GM18505 (cell line): ENCODE measurements at regions not wholly inside any gene's neighbourhood (a gene's known extent, or its start where the extent isn't known, plus 50 kb on each side); places are given as distances from the start of the nearest gene placed in this dataset.

Experiments used
- ATAC-seq: cut with Tn5 transposase; IDR thresholded peaks from one replicate; pipeline ENCODE4 v1.9.1; 2021; ENCODE audit not compliant: unreplicated experiment
- POLR2A ChIP-seq: IDR thresholded peaks from 4 replicates; pipeline ENCODE4 v1.6.1; 2011; ENCODE audit warnings: borderline replicate concordance; ENCODE audit not compliant: insufficient read depth, insufficient read length; ENCODE audit errors: extremely low read depth

GRCh38 chr3:8273479-8273878 lies 228.1 kb upstream of the LMCD1 start:
- no peak for TF ChIP-seq POLR2A
- ATAC-seq: no peak

- ATAC-seq: no peak
- no peak for TF ChIP-seq POLR2A
These were observed 225.6 kb upstream of the LMCD1 start for GRCh38 chr3:8276056-8276455.

- no peak for ATAC-seq
- TF ChIP-seq POLR2A: no peak
These were observed 225.1 kb upstream of the LMCD1 start for GRCh38 chr3:8276506-8276905.

- TF ChIP-seq POLR2A: no peak
- no peak for ATAC-seq
These were observed 223.2 kb upstream of the LMCD1 start for GRCh38 chr3:8278448-8278847.

GRCh38 chr3:8279476-8279875 lies 222.1 kb upstream of the LMCD1 start:
- ATAC-seq: no peak
- TF ChIP-seq POLR2A: no peak

- ATAC-seq: no peak
- TF ChIP-seq POLR2A: no peak
These were observed 221.6 kb upstream of the LMCD1 start for GRCh38 chr3:8279886-8280550.

GRCh38 chr3:8282541-8283165 lies 219.0 kb upstream of the LMCD1 start:
- no peak for ATAC-seq
- no peak for TF ChIP-seq POLR2A

GRCh38 chr3:8283193-8283592 lies 218.4 kb upstream of the LMCD1 start:
- no peak for ATAC-seq
- TF ChIP-seq POLR2A: no peak

GRCh38 chr3:8286086-8286485 lies 215.5 kb upstream of the LMCD1 start:
- no peak for TF ChIP-seq POLR2A
- no peak for ATAC-seq

GRCh38 chr3:8286749-8287148 lies 214.9 kb upstream of the LMCD1 start:
- no peak for TF ChIP-seq POLR2A
- ATAC-seq: no peak

GRCh38 chr3:8290611-8291010 lies 211.0 kb upstream of the LMCD1 start:
- ATAC-seq: no peak
- TF ChIP-seq POLR2A: no peak

GRCh38 chr3:8296461-8296860 lies 205.2 kb upstream of the LMCD1 start:
- TF ChIP-seq POLR2A: no peak
- ATAC-seq: no peak

GRCh38 chr3:8298021-8298954 lies 203.3 kb upstream of the LMCD1 start:
- TF ChIP-seq POLR2A: no peak
- no peak for ATAC-seq

GRCh38 chr3:8301977-8302735 lies 199.5 kb upstream of the LMCD1 start:
- no peak for TF ChIP-seq POLR2A
- no peak for ATAC-seq

- no peak for TF ChIP-seq POLR2A
- no peak for ATAC-seq
These were observed 198.2 kb upstream of the LMCD1 start for GRCh38 chr3:8303466-8303865.
